Neural cell (in vitro differentiated cells): ENCODE measurements at regions not wholly inside any gene's neighbourhood (a gene's known extent, or its start where the extent isn't known, plus 50 kb on each side); places are given as distances from the start of the nearest gene placed in this dataset.

ENCODE experiments used
- H2AFZ ChIP-seq: fragments of 200-600, 300-800 bp; sonication (generic), shearing (Covaris generic); 2 replicates; pipeline ENCODE4 v1.6.0; 2014; ENCODE audit warnings: low read depth, mild to moderate bottlenecking, antibody characterized with exemption, low read length, moderate library complexity
- H3F3A ChIP-seq: fragments of 200-600 bp; shearing (Covaris generic); 2 replicates; pipeline ENCODE4 v1.6.1; 2016; ENCODE audit warnings: mild to moderate bottlenecking, moderate library complexity, mixed read lengths, antibody characterized with exemption, low read length; ENCODE audit not compliant: insufficient read depth, poor library complexity, severe bottlenecking
- H3K27ac ChIP-seq: fragments of 200-600, 300-800 bp; sonication (generic), shearing (Covaris generic); 2 replicates; pipeline ENCODE4 v1.5.1; 2014; ENCODE audit warnings: mild to moderate bottlenecking, low read length, moderate library complexity
- H3K27me3 ChIP-seq: fragments of 300-800, 200-600 bp; sonication (generic), shearing (Covaris generic); 2 replicates; pipeline ENCODE4 v1.6.0; 2014; ENCODE audit warnings: mild to moderate bottlenecking, low read depth, low read length, moderate library complexity; ENCODE audit not compliant: insufficient read depth
- H3K36me3 ChIP-seq: fragments of 300-800, 200-600 bp; sonication (generic), shearing (Covaris generic); 2 replicates; pipeline ENCODE4 v1.5.1; 2014; ENCODE audit warnings: mild to moderate bottlenecking, antibody characterized with exemption, low read length, moderate library complexity; ENCODE audit not compliant: insufficient read depth
- H3K4me2 ChIP-seq: fragments of 300-800, 200-600 bp; sonication (generic), shearing (Covaris generic); 2 replicates; pipeline ENCODE4 v1.6.0; 2014; ENCODE audit warnings: mild to moderate bottlenecking, low read length
- H3K4me3 ChIP-seq: fragments of 300-800, 200-600 bp; sonication (generic), shearing (Covaris generic); 2 replicates; pipeline ENCODE4 v1.5.1; 2014; ENCODE audit warnings: mild to moderate bottlenecking, low read length, moderate library complexity
- H3K79me2 ChIP-seq: fragments of 200-600 bp; shearing (Covaris generic); replicated peaks from 2 replicates; pipeline ENCODE4 v1.6.0; 2014; ENCODE audit warnings: mild to moderate bottlenecking, low read length, moderate library complexity; ENCODE audit not compliant: insufficient read depth
- H3K9ac ChIP-seq: fragments of 300-800, 200-600 bp; sonication (generic), shearing (Covaris generic); 2 replicates; pipeline ENCODE4 v1.6.1; 2016; ENCODE audit warnings: mild to moderate bottlenecking, low read length, mixed read lengths
- H3K9me2 ChIP-seq: fragments of 200-600 bp; shearing (Covaris generic); 2 replicates; pipeline ENCODE4 v1.6.1; 2016; ENCODE audit warnings: mild to moderate bottlenecking, low read length, mixed read lengths; ENCODE audit not compliant: insufficient read depth
- H3K9me3 ChIP-seq: fragments of 200-600, 300-800 bp; sonication (generic), shearing (Covaris generic); 2 replicates; pipeline ENCODE4 v1.6.1; 2016; ENCODE audit warnings: mild to moderate bottlenecking, mixed run types, low read length, moderate library complexity, mixed read lengths
- H4K20me1 ChIP-seq: fragments of 200-600 bp; shearing (Covaris generic); 2 replicates; pipeline ENCODE4 v1.6.1; 2016; ENCODE audit warnings: mild to moderate bottlenecking, mixed run types; ENCODE audit not compliant: insufficient read depth
- EP300 ChIP-seq: fragments of 450-650 bp; conservative IDR thresholded peaks from 2 replicates; pipeline ENCODE4 v1.6.1; 2014; ENCODE audit warnings: antibody characterized with exemption, mild to moderate bottlenecking, moderate library complexity; ENCODE audit not compliant: poor library complexity, severe bottlenecking
- EZH2 ChIP-seq: fragments of 200-600, 300-800 bp; shearing (Covaris generic), sonication (generic); IDR thresholded peaks from 2 replicates; pipeline ENCODE4 v1.6.1; 2014; ENCODE audit warnings: antibody characterized with exemption, low read length, borderline replicate concordance, mild to moderate bottlenecking; ENCODE audit not compliant: insufficient read depth, poor library complexity, severe bottlenecking
- MXI1 ChIP-seq: fragments of 450-650 bp; conservative IDR thresholded peaks from 2 replicates; pipeline ENCODE4 v1.6.1; 2014; ENCODE audit warnings: antibody characterized with exemption, mild to moderate bottlenecking; ENCODE audit not compliant: poor library complexity, severe bottlenecking
- POLR2AphosphoS5 ChIP-seq: IDR thresholded peaks from 2 replicates; pipeline ENCODE4 v1.6.1; 2012
- RAD21 ChIP-seq: fragments of 450-650 bp; conservative IDR thresholded peaks from 2 replicates; pipeline ENCODE4 v1.6.1; 2014; ENCODE audit warnings: antibody characterized with exemption, mild to moderate bottlenecking, moderate library complexity
- SMC3 ChIP-seq: fragments of 450-650 bp; conservative IDR thresholded peaks from 2 replicates; pipeline ENCODE4 v1.6.1; 2014; ENCODE audit warnings: antibody characterized with exemption, mild to moderate bottlenecking, moderate library complexity; ENCODE audit not compliant: poor library complexity
- TAF1 ChIP-seq: IDR thresholded peaks from 2 replicates; pipeline ENCODE4 v1.6.1; 2012; ENCODE audit warnings: low read depth
- TF ChIP-seq, protein P1 (sequence below): fragments of 450-650 bp; IDR thresholded peaks from 2 replicates; pipeline ENCODE4 v1.5.1; 2014; ENCODE audit warnings: antibody characterized with exemption, mild to moderate bottlenecking, moderate library complexity; ENCODE audit not compliant: poor library complexity, severe bottlenecking
- TF ChIP-seq, protein P2 (sequence below): IDR thresholded peaks from 2 replicates; pipeline ENCODE4 v1.6.1; 2012; ENCODE audit warnings: borderline replicate concordance

DNA sequence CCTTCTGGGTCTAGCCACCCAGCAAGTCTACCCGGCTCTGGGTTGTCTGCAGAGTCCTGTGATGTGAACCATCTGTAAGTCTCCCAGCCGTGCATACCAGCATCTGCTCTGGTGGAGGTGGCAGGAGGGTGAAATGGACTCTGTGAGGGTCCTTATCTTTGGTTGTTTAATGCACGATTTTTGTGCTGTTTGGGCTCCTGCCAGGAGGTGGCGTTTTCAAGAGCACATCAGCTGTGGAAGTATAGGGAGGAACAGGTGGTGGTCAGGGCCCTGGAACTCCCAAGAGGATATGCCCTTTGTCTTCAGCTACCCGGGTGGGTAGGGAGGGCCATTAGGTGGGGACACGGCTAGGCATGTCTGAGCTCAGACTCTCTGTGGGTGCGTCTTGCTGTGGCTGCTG lies 66.5 kb upstream of the ZFP42 start:
- no peaks in the 10 kb centered on the region for H3K9me2 ChIP-seq
- no peak overlapping the region for H3K4me2 ChIP-seq
- H3K79me2 ChIP-seq: no peaks in the 10 kb centered on the region
- H4K20me1 ChIP-seq: no peaks in the 10 kb centered on the region
- H3F3A ChIP-seq: no peaks in the 10 kb centered on the region
- TF ChIP-seq, protein P1, sequence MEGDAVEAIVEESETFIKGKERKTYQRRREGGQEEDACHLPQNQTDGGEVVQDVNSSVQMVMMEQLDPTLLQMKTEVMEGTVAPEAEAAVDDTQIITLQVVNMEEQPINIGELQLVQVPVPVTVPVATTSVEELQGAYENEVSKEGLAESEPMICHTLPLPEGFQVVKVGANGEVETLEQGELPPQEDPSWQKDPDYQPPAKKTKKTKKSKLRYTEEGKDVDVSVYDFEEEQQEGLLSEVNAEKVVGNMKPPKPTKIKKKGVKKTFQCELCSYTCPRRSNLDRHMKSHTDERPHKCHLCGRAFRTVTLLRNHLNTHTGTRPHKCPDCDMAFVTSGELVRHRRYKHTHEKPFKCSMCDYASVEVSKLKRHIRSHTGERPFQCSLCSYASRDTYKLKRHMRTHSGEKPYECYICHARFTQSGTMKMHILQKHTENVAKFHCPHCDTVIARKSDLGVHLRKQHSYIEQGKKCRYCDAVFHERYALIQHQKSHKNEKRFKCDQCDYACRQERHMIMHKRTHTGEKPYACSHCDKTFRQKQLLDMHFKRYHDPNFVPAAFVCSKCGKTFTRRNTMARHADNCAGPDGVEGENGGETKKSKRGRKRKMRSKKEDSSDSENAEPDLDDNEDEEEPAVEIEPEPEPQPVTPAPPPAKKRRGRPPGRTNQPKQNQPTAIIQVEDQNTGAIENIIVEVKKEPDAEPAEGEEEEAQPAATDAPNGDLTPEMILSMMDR: no peak
- TF ChIP-seq RAD21 (no peak), SMC3 (no peak), EP300 (no peak), EZH2 (no peak), TAF1 (no peak), POLR2AphosphoS5 (no peak)
- TF ChIP-seq, protein P2, sequence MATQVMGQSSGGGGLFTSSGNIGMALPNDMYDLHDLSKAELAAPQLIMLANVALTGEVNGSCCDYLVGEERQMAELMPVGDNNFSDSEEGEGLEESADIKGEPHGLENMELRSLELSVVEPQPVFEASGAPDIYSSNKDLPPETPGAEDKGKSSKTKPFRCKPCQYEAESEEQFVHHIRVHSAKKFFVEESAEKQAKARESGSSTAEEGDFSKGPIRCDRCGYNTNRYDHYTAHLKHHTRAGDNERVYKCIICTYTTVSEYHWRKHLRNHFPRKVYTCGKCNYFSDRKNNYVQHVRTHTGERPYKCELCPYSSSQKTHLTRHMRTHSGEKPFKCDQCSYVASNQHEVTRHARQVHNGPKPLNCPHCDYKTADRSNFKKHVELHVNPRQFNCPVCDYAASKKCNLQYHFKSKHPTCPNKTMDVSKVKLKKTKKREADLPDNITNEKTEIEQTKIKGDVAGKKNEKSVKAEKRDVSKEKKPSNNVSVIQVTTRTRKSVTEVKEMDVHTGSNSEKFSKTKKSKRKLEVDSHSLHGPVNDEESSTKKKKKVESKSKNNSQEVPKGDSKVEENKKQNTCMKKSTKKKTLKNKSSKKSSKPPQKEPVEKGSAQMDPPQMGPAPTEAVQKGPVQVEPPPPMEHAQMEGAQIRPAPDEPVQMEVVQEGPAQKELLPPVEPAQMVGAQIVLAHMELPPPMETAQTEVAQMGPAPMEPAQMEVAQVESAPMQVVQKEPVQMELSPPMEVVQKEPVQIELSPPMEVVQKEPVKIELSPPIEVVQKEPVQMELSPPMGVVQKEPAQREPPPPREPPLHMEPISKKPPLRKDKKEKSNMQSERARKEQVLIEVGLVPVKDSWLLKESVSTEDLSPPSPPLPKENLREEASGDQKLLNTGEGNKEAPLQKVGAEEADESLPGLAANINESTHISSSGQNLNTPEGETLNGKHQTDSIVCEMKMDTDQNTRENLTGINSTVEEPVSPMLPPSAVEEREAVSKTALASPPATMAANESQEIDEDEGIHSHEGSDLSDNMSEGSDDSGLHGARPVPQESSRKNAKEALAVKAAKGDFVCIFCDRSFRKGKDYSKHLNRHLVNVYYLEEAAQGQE: no peak
- H3K27me3 ChIP-seq: no peaks in the 10 kb centered on the region
- H3K27ac ChIP-seq: no peak overlapping the region
- no peaks in the 10 kb centered on the region for H3K36me3 ChIP-seq
- H3K9me3 ChIP-seq: no peaks in the 10 kb centered on the region
- no peak overlapping the region for H3K9ac ChIP-seq
- H2AFZ ChIP-seq: no peak overlapping the region
- no peak overlapping the region for H3K4me3 ChIP-seq

DNA sequence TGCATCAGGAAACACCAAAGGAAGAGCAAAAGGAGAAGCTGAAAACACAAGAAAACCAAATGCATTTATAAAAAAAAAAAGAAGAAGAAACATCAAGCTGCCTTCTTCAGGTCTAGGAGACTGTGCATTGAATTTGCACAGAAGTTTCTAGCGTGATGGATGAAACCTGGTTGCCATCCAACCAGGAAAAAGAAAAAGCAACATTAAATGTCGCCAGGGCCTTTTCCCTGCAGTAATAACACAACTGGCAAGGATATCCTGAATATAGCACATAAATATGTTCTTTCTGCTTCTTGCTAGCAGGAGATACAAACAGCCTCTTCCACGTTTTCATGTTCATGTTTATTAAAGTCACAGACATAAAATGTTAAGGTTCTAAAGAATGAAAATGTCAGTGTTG lies 60.8 kb upstream of the ZFP42 start:
- TF ChIP-seq, protein P1: no peak
- TF ChIP-seq RAD21 (no peak), POLR2AphosphoS5 (no peak), EZH2 (no peak), TAF1 (no peak), MXI1 (no peak), EP300 (no peak), SMC3 (no peak)
- TF ChIP-seq, protein P2: no peak
- no peak overlapping the region for H3K9ac ChIP-seq

More for the DNA sequence above, 60.8 kb upstream of the ZFP42 start:
- Histone ChIP-seq H3F3A (no peaks in the 10 kb centered on the region), H3K9me2 (no peaks in the 10 kb centered on the region), H3K36me3 (no peaks in the 10 kb centered on the region), H3K4me3 (no peak overlapping the region), H3K4me2 (no peak overlapping the region), H2AFZ (no peak overlapping the region), H3K27me3 (no peaks in the 10 kb centered on the region), H4K20me1 (no peaks in the 10 kb centered on the region), H3K79me2 (no peaks in the 10 kb centered on the region), H3K9me3 (no peaks in the 10 kb centered on the region), H3K27ac (no peak overlapping the region)
